Cardiac fibroblast (primary cell): ENCODE measurements at regions not wholly inside any gene's neighbourhood (a gene's known extent, or its start where the extent isn't known, plus 50 kb on each side); places are given as distances from the start of the nearest gene placed in this dataset.

Source experiments
- DNase-seq, 2 donors: peaks; one replicate each; pipeline versions ENCODE4 v3.0.0 to v3.0.0-alpha.2; 2010; ENCODE audit warnings: low read depth in 2 of 2
- H3K4me3 ChIP-seq, 2 donors: replicated peaks in 1 of 2; 1 replicate in 1 of 2; 2 replicates in 1 of 2; pipeline ENCODE4 v1.5.1; 2011; ENCODE audit warnings: low read depth in 2 of 2, low read length in 2 of 2, mild to moderate bottlenecking in 2 of 2, moderate library complexity in 1 of 2
- TF ChIP-seq, protein P1 (sequence below): IDR thresholded peaks from one replicate; pipeline ENCODE4 v1.5.1; 2011; ENCODE audit warnings: low read depth, mild to moderate bottlenecking, low read length, inconsistent platforms

DNA sequence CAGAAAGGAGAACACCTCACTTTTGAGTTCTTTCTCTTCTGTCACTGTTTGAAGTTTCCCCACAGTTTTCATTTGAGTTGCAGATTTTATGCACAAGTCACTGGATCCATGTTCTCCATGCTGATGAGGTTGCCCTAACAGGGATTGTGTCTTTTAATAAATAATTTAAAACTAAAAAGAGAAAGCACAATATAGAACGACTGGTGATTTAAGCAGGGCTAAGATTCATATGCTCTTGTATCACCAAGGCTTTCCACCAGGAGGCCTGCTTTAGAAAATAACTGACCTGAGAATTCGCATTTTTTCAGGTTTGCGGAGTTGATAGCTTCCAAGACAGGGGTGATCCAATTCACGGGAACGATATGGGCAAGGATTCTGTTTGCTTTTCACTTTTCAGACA is 252.0 kb upstream of the VEPH1 start:
- DNase-seq: peak; percentile 3 to 11
- no peak overlapping the region for H3K4me3 ChIP-seq
- TF ChIP-seq, protein P1, sequence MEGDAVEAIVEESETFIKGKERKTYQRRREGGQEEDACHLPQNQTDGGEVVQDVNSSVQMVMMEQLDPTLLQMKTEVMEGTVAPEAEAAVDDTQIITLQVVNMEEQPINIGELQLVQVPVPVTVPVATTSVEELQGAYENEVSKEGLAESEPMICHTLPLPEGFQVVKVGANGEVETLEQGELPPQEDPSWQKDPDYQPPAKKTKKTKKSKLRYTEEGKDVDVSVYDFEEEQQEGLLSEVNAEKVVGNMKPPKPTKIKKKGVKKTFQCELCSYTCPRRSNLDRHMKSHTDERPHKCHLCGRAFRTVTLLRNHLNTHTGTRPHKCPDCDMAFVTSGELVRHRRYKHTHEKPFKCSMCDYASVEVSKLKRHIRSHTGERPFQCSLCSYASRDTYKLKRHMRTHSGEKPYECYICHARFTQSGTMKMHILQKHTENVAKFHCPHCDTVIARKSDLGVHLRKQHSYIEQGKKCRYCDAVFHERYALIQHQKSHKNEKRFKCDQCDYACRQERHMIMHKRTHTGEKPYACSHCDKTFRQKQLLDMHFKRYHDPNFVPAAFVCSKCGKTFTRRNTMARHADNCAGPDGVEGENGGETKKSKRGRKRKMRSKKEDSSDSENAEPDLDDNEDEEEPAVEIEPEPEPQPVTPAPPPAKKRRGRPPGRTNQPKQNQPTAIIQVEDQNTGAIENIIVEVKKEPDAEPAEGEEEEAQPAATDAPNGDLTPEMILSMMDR: peak; percentile 20

DNA sequence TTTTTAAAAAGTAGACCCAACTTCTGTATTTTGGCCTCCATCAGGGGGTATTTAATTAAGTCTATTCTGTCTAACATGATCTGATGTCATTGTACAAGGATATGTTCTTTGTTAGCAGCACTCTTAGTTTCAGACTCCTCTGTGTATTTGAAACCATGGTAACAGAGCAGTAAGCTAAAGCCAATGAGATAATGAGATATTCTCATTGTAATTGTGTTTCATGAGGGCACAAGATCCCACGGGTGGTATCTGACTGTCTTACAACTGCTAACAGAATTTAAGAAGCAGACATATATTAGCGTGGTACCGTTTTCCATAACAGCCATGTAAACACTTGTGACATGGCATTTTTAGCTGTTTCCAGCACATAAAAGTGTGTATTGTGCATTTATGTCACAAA is 251.2 kb upstream of the VEPH1 start:
- H3K4me3 ChIP-seq: no peak overlapping the region
- no peak for DNase-seq
- TF ChIP-seq, protein P1: no peak

DNA sequence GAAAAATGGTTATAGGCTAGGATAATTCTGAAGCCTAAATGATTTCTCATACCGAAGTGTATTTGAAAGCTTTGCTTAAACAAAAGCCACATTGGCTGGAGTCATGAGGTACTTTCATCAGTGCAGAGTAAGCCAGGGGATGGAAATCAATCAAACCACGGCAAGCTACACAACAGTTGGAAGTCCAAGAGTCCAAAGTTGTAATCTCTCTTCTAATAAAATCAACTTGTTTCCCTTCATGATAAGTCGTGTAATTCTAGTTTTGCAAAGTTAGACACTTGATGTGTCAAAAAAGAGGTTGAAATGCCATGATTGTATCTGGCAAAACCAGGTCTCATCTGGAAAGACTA is 250.5 kb upstream of the VEPH1 start:
- TF ChIP-seq, protein P1: no peak
- H3K4me3 ChIP-seq: no peak overlapping the region
- no peak for DNase-seq

DNA sequence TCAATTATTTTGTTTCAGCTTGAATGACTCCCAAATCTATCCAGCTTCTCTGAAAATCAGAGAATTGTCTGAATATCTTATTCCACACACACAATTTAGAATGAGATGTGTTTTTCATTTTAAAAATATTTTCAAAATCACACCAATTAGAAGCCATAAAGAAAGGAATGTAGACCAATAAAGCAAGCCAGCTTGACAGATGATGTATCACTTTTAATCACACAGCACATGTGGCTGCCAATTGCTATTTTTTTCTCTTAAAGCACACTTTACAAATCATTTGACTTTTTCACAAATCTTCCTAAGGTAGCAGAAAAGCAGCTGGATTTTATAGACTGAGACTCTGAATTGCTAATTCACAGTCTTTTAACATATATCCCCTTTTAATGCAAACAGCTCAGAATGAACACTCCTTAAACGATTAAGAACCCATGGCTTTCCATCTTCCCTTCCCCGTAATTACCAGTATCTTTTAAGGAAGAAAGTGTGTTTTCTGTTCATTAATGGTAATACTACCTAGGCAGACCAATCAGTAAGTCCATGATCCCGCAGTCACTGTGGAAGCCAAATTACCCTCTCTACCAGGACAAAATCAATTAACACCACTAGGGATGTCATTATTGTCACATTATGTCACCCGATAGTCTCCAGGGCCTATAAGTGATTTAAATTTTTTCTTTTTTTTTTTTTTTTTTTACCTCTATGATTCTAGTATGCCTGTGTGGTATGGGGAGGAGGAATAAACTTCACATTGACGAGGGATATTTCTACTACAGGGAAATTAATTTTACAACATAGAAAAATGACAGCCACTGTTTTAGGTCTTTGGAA is 250.0 kb upstream of the VEPH1 start:
- no peak overlapping the region for H3K4me3 ChIP-seq
- DNase-seq: no peak
- TF ChIP-seq, protein P1: no peak

DNA sequence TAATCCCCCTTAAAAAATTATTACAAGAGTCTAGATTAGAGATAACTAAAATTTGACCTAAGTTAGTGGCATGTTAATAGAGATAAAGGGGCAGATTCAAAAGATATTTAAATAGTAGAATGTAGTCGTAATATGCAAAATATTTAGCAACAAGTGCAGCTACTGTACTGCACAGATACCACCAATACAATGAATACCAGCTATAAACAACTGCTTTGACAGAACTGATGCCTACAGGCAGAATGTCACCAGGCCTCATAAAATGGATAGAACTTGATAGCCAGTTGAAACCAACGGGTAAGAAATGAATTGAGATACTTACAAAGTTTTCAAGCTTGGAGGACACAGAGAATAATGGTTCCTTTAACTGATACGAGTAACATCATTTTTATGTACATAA is 249.3 kb upstream of the VEPH1 start:
- no peak for DNase-seq
- TF ChIP-seq, protein P1: no peak

DNA sequence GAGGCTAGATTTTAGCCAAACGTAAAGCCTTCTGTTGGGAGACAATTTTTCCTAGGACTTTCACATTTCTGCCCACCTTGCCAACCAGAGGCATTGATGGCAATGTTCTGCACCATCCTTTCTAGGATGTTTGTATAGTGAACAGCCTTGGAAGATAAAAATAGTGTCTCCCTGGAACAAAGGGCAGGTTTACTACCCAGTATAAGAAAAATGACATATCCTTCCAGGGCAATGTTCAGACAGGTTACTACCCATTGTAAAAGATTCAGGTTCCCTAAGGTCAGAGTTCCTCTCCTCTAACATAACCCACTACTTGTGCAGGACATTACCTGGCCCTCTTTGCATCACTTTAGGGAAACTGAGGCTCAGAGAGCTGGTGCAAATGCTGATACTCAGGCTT is 248.2 kb upstream of the VEPH1 start:
- H3K4me3 ChIP-seq: no peak overlapping the region
- TF ChIP-seq, protein P1: no peak

More for the DNA sequence above, 249.3 kb upstream of the VEPH1 start:
- no peak overlapping the region for H3K4me3 ChIP-seq

DNA sequence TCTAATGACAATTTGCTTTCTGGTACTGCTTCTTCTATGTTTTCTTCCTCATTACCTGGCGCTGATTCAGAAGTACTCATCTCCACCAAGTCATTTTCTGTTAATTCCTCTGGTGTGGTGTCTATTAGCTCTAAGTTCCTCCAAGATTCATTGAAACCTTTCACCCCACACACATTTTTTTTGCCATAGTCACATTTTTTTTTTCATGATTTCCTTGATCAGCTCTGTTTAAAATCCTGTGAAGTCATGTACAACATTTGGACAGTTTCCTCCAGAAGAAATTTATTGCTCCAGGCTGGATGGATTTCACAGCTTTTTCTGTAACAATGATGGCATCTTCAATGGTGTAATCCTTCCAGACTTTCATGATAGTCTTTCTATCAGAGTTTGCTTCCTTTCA is 243.2 kb upstream of the VEPH1 start:
- H3K4me3 ChIP-seq: no peak overlapping the region
- no peak for DNase-seq
- TF ChIP-seq, protein P1: no peak

More for the DNA sequence above, 248.2 kb upstream of the VEPH1 start:
- DNase-seq: no peak
